Endothelial cell of umbilical vein (primary cell): ENCODE measurements at regions not wholly inside any gene's neighbourhood (a gene's known extent, or its start where the extent isn't known, plus 50 kb on each side); places are given as distances from the start of the nearest gene placed in this dataset.

Experiments
- BruUV-seq: library from RNA; stranded (reverse); fragments of 400-500 nt; replicated peaks from 2 replicates; lab custom pipeline; 2021; lab: Mats Ljungman, UMichigan
- CTCF ChIA-PET: fragments of 300-600, 350-600 bp; sonication (Branson Sonifier 250); formaldehyde crosslinking; loops from one replicate; lab custom pipeline; 2021; ENCODE audit warnings: antibody characterized with exemption, inconsistent platforms; lab: Charles Lee
- POLR2A ChIA-PET: fragments of 300-600, 350-600 bp; sonication (Branson Sonifier 250); formaldehyde crosslinking; loops from one replicate; lab custom pipeline; 2021; ENCODE audit warnings: antibody characterized with exemption, inconsistent platforms; lab: Charles Lee
- DNase-seq: peaks from one replicate; pipeline ENCODE4 v3.0.0-alpha.2; 2011; ENCODE audit warnings: low read depth, low spot score
- FAIRE-seq: peaks from 2 replicates; lab custom pipeline; 2011; peaks lifted over from hg19 to GRCh38; lab: Jason Lieb, UNC
- H2AFZ ChIP-seq: 2 replicates; pipeline ENCODE4 v1.6.0; 2012; ENCODE audit warnings: low read depth, low read length, control low read depth, inconsistent platforms
- H3K27ac ChIP-seq: 2 replicates; pipeline ENCODE4 v1.5.1; 2011; ENCODE audit warnings: low read depth, mild to moderate bottlenecking, control low read depth, low read length, moderate library complexity; ENCODE audit not compliant: insufficient read depth
- H3K27me3 ChIP-seq, 2 experiments: 2 replicates each; pipeline versions ENCODE4 v1.6.0 to v1.6.1; 2011; ENCODE audit warnings: low read length in 2 of 2, mixed read lengths in 1 of 2; ENCODE audit not compliant: control insufficient read depth in 2 of 2, insufficient read depth in 2 of 2
- H3K36me3 ChIP-seq, 2 experiments: 2 replicates in 1 of 2; 3 replicates in 1 of 2; pipeline ENCODE4 v1.5.1; 2011; ENCODE audit warnings: low read length in 2 of 2, mild to moderate bottlenecking in 1 of 2, moderate library complexity in 1 of 2; ENCODE audit not compliant: control insufficient read depth in 2 of 2, insufficient read depth in 2 of 2; ENCODE audit errors: extremely low read depth in 1 of 2
- H3K4me1 ChIP-seq: 3 replicates; pipeline ENCODE4 v1.5.1; 2011; ENCODE audit warnings: mild to moderate bottlenecking, low read length; ENCODE audit not compliant: control insufficient read depth, insufficient read depth; ENCODE audit errors: extremely low read depth
- H3K4me2 ChIP-seq: 2 replicates; pipeline ENCODE4 v1.6.1; 2011; ENCODE audit warnings: low read length, control low read depth, mixed read lengths; ENCODE audit not compliant: insufficient read depth
- H3K4me3 ChIP-seq, 3 experiments: fragments of 200-600 bp in 1 of 3; sonication (generic), shearing (Covaris generic) in 1 of 3; replicated peaks in 1 of 3; 2 replicates each; pipeline ENCODE4 v1.5.1; 2011 to 2016; ENCODE audit warnings: control low read depth in 3 of 3, low read length in 3 of 3, mild to moderate bottlenecking in 2 of 3, inconsistent platforms in 1 of 3, low read depth in 1 of 3, moderate library complexity in 1 of 3; ENCODE audit not compliant: insufficient read depth in 1 of 3
- H3K79me2 ChIP-seq: 2 replicates; pipeline ENCODE4 v1.6.0; 2012; ENCODE audit warnings: low read length, inconsistent platforms; ENCODE audit not compliant: control insufficient read depth, insufficient read depth
- H3K9ac ChIP-seq: replicated peaks from 2 replicates; pipeline ENCODE3; 2011; ENCODE audit warnings: low read length, control low read depth; ENCODE audit not compliant: insufficient read depth; ENCODE audit errors: extremely low read depth
- H3K9me1 ChIP-seq: replicated peaks from 3 replicates; pipeline ENCODE4 v1.6.0; 2011; ENCODE audit warnings: mild to moderate bottlenecking, low read length; ENCODE audit not compliant: control insufficient read depth, insufficient read depth; ENCODE audit errors: extremely low read depth
- H3K9me3 ChIP-seq: replicated peaks from 2 replicates; pipeline ENCODE4 v1.5.1; 2012; ENCODE audit warnings: low read length, inconsistent platforms; ENCODE audit not compliant: control insufficient read depth, insufficient read depth
- H4K20me1 ChIP-seq: replicated peaks from 2 replicates; pipeline ENCODE3; 2011; ENCODE audit warnings: mild to moderate bottlenecking, low read length; ENCODE audit not compliant: control insufficient read depth, insufficient read depth; ENCODE audit errors: extremely low read depth
- EZH2 ChIP-seq: IDR thresholded peaks from 2 replicates; pipeline ENCODE4 v1.6.1; 2012; ENCODE audit warnings: borderline replicate concordance, low read depth, mild to moderate bottlenecking, moderate library complexity, low read length, inconsistent platforms; ENCODE audit not compliant: severe bottlenecking
- FOS ChIP-seq: IDR thresholded peaks from 2 replicates; pipeline ENCODE4 v1.6.1; 2011; ENCODE audit warnings: mild to moderate bottlenecking, low read length, moderate library complexity, borderline replicate concordance; ENCODE audit not compliant: insufficient read depth
- GATA2 ChIP-seq: IDR thresholded peaks from 2 replicates; pipeline ENCODE4 v1.7.0; 2011; ENCODE audit warnings: low read depth, mild to moderate bottlenecking, moderate library complexity, mixed read lengths, low read length; ENCODE audit not compliant: insufficient read length, insufficient read depth
- JUN ChIP-seq: IDR thresholded peaks from 2 replicates; pipeline ENCODE4 v1.6.1; 2011; ENCODE audit warnings: borderline replicate concordance, low read depth; ENCODE audit not compliant: insufficient read length, insufficient read depth
- MYC ChIP-seq: IDR thresholded peaks from one replicate; pipeline ENCODE4 v1.6.1; 2011; ENCODE audit warnings: mild to moderate bottlenecking, low read depth, low read length
- POLR2A ChIP-seq: IDR thresholded peaks from 2 replicates; pipeline ENCODE4 v1.6.1; 2012; ENCODE audit warnings: low read depth, mild to moderate bottlenecking, control low read depth, low read length
- POLR2AphosphoS5 ChIP-seq: IDR thresholded peaks from 2 replicates; pipeline ENCODE4 v1.6.1; 2012; ENCODE audit warnings: low read depth, mild to moderate bottlenecking, control low read depth, low read length, moderate library complexity; ENCODE audit not compliant: insufficient read depth
- dilution Hi-C: fragments of 300-500 bp; cut with MboI; formaldehyde crosslinking; loops from one replicate; pipeline ENCODE4 v1.15.0; 2019; ENCODE audit warnings: low sequenced_read_pairs; ENCODE audit not compliant: extremely low pct_ligation_motif_present
- intact Hi-C: fragments of 100-400 bp; cut with micrococcal nuclease; formaldehyde crosslinking; loops from one replicate; pipeline ENCODE4 v1.10.0; 2022
- TF ChIP-seq, protein P1 (sequence below), 2 donors: IDR thresholded peaks; 1 replicate in 1 of 2; 2 replicates in 1 of 2; pipeline ENCODE4 v1.5.1; 2011; ENCODE audit warnings: low read length in 2 of 2, mild to moderate bottlenecking in 2 of 2, moderate library complexity in 2 of 2, control low read depth in 1 of 2, inconsistent platforms in 1 of 2, low read depth in 1 of 2; ENCODE audit not compliant: insufficient read depth in 1 of 2; ENCODE audit errors: extremely low read depth in 1 of 2
- TF ChIP-seq, protein P2 (sequence below): IDR thresholded peaks from 2 replicates; pipeline ENCODE4 v1.6.1; 2011; ENCODE audit not compliant: insufficient read depth, insufficient read length

- H2AFZ ChIP-seq = no peak overlapping the region
- FAIRE-seq (no peak), DNase-seq (no peak)
- H3K4me2 ChIP-seq = no peak overlapping the region
- H3K9ac ChIP-seq = no peak overlapping the region
- dilution Hi-C loops (no loop called here), intact Hi-C loops (no loop called here)
- ChIA-PET POLR2A (no interaction called here), CTCF (no interaction called here)
- H3K9me3 ChIP-seq = no peaks in the 10 kb centered on the region
- no peaks in the 10 kb centered on the region for H3K9me1 ChIP-seq
- BruUV-seq = no TSS peak
- peaks cover 0 to 2% of the 10 kb centered on the region in 2 experiments for H3K27me3 ChIP-seq
- no peaks in the 10 kb centered on the region for H3K4me1 ChIP-seq
- TF ChIP-seq MYC = no peak
- TF ChIP-seq, protein P1, sequence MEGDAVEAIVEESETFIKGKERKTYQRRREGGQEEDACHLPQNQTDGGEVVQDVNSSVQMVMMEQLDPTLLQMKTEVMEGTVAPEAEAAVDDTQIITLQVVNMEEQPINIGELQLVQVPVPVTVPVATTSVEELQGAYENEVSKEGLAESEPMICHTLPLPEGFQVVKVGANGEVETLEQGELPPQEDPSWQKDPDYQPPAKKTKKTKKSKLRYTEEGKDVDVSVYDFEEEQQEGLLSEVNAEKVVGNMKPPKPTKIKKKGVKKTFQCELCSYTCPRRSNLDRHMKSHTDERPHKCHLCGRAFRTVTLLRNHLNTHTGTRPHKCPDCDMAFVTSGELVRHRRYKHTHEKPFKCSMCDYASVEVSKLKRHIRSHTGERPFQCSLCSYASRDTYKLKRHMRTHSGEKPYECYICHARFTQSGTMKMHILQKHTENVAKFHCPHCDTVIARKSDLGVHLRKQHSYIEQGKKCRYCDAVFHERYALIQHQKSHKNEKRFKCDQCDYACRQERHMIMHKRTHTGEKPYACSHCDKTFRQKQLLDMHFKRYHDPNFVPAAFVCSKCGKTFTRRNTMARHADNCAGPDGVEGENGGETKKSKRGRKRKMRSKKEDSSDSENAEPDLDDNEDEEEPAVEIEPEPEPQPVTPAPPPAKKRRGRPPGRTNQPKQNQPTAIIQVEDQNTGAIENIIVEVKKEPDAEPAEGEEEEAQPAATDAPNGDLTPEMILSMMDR (IDR thresholded peaks at IDR 0.05; ENCODE audit: extremely low read depth in 1 of 2, insufficient read depth in 1 of 2, low read depth in 1 of 2, low read length in 2 of 2) = no peak
- TF ChIP-seq EZH2 = no peak
- TF ChIP-seq, protein P2, sequence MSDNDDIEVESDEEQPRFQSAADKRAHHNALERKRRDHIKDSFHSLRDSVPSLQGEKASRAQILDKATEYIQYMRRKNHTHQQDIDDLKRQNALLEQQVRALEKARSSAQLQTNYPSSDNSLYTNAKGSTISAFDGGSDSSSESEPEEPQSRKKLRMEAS = no peak
- TF ChIP-seq POLR2AphosphoS5 = no peak
- TF ChIP-seq GATA2 = no peak
- no peak for TF ChIP-seq POLR2A
- no peak for TF ChIP-seq FOS
- TF ChIP-seq JUN = no peak
- no peaks in the 10 kb centered on the region for H4K20me1 ChIP-seq
- H3K4me3 ChIP-seq = no peak overlapping the region
- H3K79me2 ChIP-seq = no peaks in the 10 kb centered on the region
- no peak overlapping the region for H3K27ac ChIP-seq
- no peaks in the 10 kb centered on the region for H3K36me3 ChIP-seq
Measured at GRCh38 chr1:99098589-99098988, 93.9 kb upstream of the PLPPR5 start.
